ENCODE measurements at regions not wholly inside any gene's neighbourhood (a gene's known extent, or its start where the extent isn't known, plus 50 kb on each side); places are given as distances from the start of the nearest gene placed in this dataset.

DNA sequence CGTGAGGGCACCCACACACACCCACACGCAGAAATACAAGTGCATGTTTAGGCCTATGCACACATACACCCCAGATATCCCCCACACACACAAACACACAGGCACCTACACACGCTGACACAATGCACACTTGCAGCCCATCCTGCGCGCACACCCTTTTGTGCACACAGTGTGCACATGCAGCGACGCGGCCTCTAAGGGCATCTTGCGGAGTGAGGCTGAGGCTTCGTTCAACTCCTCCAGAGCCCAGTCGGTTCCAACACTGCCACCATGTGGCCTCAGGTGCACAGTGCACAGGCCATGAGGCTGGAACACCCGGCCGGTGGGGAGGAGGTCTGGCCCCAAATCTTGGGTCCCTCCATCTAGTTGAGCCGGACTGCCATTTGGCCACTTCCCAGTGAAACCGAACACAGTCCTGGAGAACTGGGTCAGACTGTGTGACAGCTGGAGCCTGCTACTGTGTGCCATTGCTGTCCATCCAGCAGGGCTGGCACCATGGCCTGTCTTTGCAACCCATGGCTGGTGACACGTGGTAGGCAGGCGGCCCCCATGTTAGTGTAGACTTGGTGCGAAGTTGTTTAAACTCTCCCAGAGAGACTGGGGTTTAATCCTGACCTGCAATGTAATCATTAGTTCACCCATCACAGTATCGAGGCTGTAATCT, 97.7 kb upstream of the MVB12B start (continued):
- TF ChIP-seq, protein P1, sequence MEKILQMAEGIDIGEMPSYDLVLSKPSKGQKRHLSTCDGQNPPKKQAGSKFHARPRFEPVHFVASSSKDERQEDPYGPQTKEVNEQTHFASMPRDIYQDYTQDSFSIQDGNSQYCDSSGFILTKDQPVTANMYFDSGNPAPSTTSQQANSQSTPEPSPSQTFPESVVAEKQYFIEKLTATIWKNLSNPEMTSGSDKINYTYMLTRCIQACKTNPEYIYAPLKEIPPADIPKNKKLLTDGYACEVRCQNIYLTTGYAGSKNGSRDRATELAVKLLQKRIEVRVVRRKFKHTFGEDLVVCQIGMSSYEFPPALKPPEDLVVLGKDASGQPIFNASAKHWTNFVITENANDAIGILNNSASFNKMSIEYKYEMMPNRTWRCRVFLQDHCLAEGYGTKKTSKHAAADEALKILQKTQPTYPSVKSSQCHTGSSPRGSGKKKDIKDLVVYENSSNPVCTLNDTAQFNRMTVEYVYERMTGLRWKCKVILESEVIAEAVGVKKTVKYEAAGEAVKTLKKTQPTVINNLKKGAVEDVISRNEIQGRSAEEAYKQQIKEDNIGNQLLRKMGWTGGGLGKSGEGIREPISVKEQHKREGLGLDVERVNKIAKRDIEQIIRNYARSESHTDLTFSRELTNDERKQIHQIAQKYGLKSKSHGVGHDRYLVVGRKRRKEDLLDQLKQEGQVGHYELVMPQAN (conservative IDR thresholded peaks at IDR 0.05) = no peak
- TF ChIP-seq NFYB (IDR thresholded peaks at IDR 0.05; ENCODE audit: insufficient read depth, low read depth, low read length) = no peak
- no peak for TF ChIP-seq SRF (IDR thresholded peaks at IDR 0.05; ENCODE audit: low read depth in 2 of 2, low read length in 2 of 2)
- no peak for TF ChIP-seq JUND (IDR thresholded peaks at IDR 0.05; ENCODE audit: low read depth, low read length)
- TF ChIP-seq YY1 (IDR thresholded peaks at IDR 0.05; ENCODE audit: low read depth, low read length) = peak; percentile 74; the same call in 1 of the 2 replicates

DNA sequence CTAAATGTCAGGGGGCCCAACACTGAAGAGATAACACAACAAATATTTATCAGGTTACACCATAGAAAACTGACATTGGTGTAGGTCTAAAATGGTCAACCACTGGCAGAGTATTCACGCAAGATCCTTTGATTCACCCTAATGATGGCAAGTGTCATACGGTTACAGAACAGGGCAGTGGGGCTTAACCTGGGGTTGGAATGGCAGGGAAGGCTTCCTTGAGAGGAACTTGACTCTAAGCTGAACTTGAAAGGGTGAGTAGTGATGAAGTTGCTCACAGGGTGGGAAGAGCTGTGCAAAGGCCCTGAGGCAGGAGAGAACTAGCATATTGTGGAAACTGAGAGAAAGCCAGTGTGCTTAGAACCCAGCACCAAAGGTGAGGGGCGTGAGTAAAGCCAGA, 97.1 kb upstream of the MVB12B start:
- FAIRE-seq = no peak
- whole genome bisulfite sequencing (ENCODE audit: insufficient coverage, insufficient replicate concordance, low lambda C conversion rate, missing lambda C conversion rate) = 34% methylated on average over 3 of the region's 3 CpGs
- RAD21 ChIA-PET (ENCODE audit: unreplicated experiment) = interaction anchor here (1.0 kb wide), 2 partner anchors 169 to 822 kb away, joined by 3 to 4 read pairs; no protein-coding TSS in a partner anchor

More for the DNA sequence above, 97.1 kb upstream of the MVB12B start:
- H3K4me1 ChIP-seq (ENCODE audit: control insufficient read depth, insufficient read depth, low read length) = no peaks in the 10 kb centered on the region
- BruUV-seq (replicated peaks) = no TSS peak
- no peaks in the 10 kb centered on the region for H3K79me2 ChIP-seq (ENCODE audit: control insufficient read depth, insufficient read depth, low read length)
- no peak overlapping the region for H3K27ac ChIP-seq (ENCODE audit: control insufficient read depth, insufficient read depth)
- H4K20me1 ChIP-seq (ENCODE audit: control insufficient read depth, insufficient read depth) = no peaks in the 10 kb centered on the region
- intact Hi-C loops (cut with micrococcal nuclease; ENCODE audit: unreplicated experiment) (loop anchor here (1.0 kb wide), 2 partner anchors 262 to 821 kb away; no protein-coding TSS in a partner anchor), in situ Hi-C loops (cut with MboI) (loop anchor here (10.0 kb wide), 1 partner anchor 675 kb away; no protein-coding TSS in a partner anchor)
- no peak overlapping the region for H3K4me3 ChIP-seq
- no peaks in the 10 kb centered on the region for H3K9me3 ChIP-seq (replicated peaks; ENCODE audit: control insufficient read depth, insufficient read depth, low read length)
- ATAC-seq (no peak), DNase-seq (ENCODE audit: low read depth, low spot score) (no peak)
- H3K9ac ChIP-seq (ENCODE audit: control insufficient read depth, insufficient read depth, low read length) = no peak overlapping the region
- CTCF ChIA-PET = interaction anchor here (0.7 to 1.7 kb wide), 6 partner anchors 24 to 823 kb away, joined by 3 to 6 read pairs (median 4); no protein-coding TSS in a partner anchor
- H3K4me2 ChIP-seq (ENCODE audit: control insufficient read depth, insufficient read depth) = no peak overlapping the region
- H3K36me3 ChIP-seq (ENCODE audit: control insufficient read depth in 2 of 2, insufficient read depth in 2 of 2, low read length in 1 of 2) = no peaks in the 10 kb centered on the region
- no peak overlapping the region for H2AFZ ChIP-seq (ENCODE audit: control insufficient read depth, low read depth, low read length)
- TF ChIP-seq KAT2A (conservative IDR thresholded peaks at IDR 0.05; ENCODE audit: control insufficient read depth, low read depth, low read length) (no peak), CREM (IDR thresholded peaks at IDR 0.05; ENCODE audit: low read depth) (no peak), SMC3 (IDR thresholded peaks at IDR 0.05; ENCODE audit: borderline replicate concordance, low read length) (no peak), WRNIP1 (IDR thresholded peaks at IDR 0.05; ENCODE audit: borderline replicate concordance, low read depth, low read length) (no peak), SREBF1 (IDR thresholded peaks at IDR 0.05; ENCODE audit: low read length) (no peak), TAF1 (IDR thresholded peaks at IDR 0.05; ENCODE audit: borderline replicate concordance, low read depth, low read length) (no peak)
- peaks cover 0 to 2% of the 10 kb centered on the region in 2 experiments; a peak in 1 of 4 replicates for H3K27me3 ChIP-seq (replicated peaks in 1 of 2; ENCODE audit: control insufficient read depth in 2 of 2, insufficient read depth in 2 of 2, low read length in 1 of 2)
- SMC1A ChIA-PET (ENCODE audit: uncharacterized antibody, unreplicated experiment) = interaction anchor here (1.3 kb wide), 1 partner anchor 822 kb away, joined by 5 read pairs; no protein-coding TSS in a partner anchor
- POLR2A ChIA-PET = no interaction called here

Measured in GM12878 (cell line).